AG10803 (cell line): ENCODE measurements at regions not wholly inside any gene's neighbourhood (a gene's known extent, or its start where the extent isn't known, plus 50 kb on each side); places are given as distances from the start of the nearest gene placed in this dataset.

Source experiments
- DNase-seq: peaks from one replicate; pipeline ENCODE4 v3.0.0; 2010; ENCODE audit warnings: low read depth
- H3K4me3 ChIP-seq: 2 replicates; pipeline ENCODE4 v1.5.1; 2011; ENCODE audit warnings: mild to moderate bottlenecking, low read length, control low read depth
- CTCF ChIP-seq: conservative IDR thresholded peaks from 2 replicates; pipeline ENCODE4 v1.5.1; 2011; ENCODE audit warnings: mild to moderate bottlenecking, low read length, control low read depth, inconsistent platforms

- DNase-seq, result no peak
- TF ChIP-seq CTCF, result no peak
These were observed 457.7 kb downstream of the CETN3 start for GRCh38 chr5:89951876-89952275.

GRCh38 chr5:89950234-89950633 is 459.3 kb downstream of the CETN3 start:
- H3K4me3 ChIP-seq, result no peak overlapping the region
- TF ChIP-seq CTCF, result no peak
- DNase-seq, result no peak

More at GRCh38 chr5:89951876-89952275, 457.7 kb downstream of the CETN3 start:
- no peak overlapping the region for H3K4me3 ChIP-seq

- no peak for DNase-seq
These were observed 460.6 kb downstream of the CETN3 start for GRCh38 chr5:89948977-89949376.

GRCh38 chr5:89946916-89947315 is 462.6 kb downstream of the CETN3 start:
- no peak for DNase-seq
- no peak for TF ChIP-seq CTCF
- H3K4me3 ChIP-seq, result no peak overlapping the region

More at GRCh38 chr5:89948977-89949376, 460.6 kb downstream of the CETN3 start:
- H3K4me3 ChIP-seq, result no peak overlapping the region
- TF ChIP-seq CTCF, result no peak

- no peak for TF ChIP-seq CTCF
- no peak for DNase-seq
- H3K4me3 ChIP-seq, result no peak overlapping the region
These were observed 463.0 kb downstream of the CETN3 start for GRCh38 chr5:89946508-89946907.

- H3K4me3 ChIP-seq, result no peak overlapping the region
- no peak for TF ChIP-seq CTCF
- DNase-seq, result no peak
These were observed 467.4 kb downstream of the CETN3 start for GRCh38 chr5:89942171-89942570.

- DNase-seq, result no peak
These were observed 473.0 kb downstream of the CETN3 start for GRCh38 chr5:89936576-89936975.

More at GRCh38 chr5:89936576-89936975, 473.0 kb downstream of the CETN3 start:
- no peak overlapping the region for H3K4me3 ChIP-seq
- TF ChIP-seq CTCF, result no peak
